Ovary (tissue), 3 donors: ENCODE measurements at regions not wholly inside any gene's neighbourhood (a gene's known extent, or its start where the extent isn't known, plus 50 kb on each side); places are given as distances from the start of the nearest gene placed in this dataset.

Experiments
- CTCF ChIP-seq, 3 donors: fragments of 450-650 bp in 2 of 3; fragments of 200-600 bp in 1 of 3; IDR thresholded peaks; one replicate each; pipeline versions ENCODE4 v1.5.1 to v1.8.0; 2016 to 2022; ENCODE audit warnings: antibody characterized with exemption in 3 of 3, mild to moderate bottlenecking in 1 of 3
- EP300 ChIP-seq: sonication (generic); formaldehyde crosslinking; IDR thresholded peaks from one replicate; pipeline ENCODE4 v1.6.1; 2017; ENCODE audit warnings: antibody characterized with exemption
- POLR2A ChIP-seq: fragments of 450-650 bp; IDR thresholded peaks from one replicate; pipeline ENCODE4 v1.6.1; 2017; ENCODE audit warnings: antibody characterized with exemption, mild to moderate bottlenecking, moderate library complexity
- donor health status: DM: no; HTN: no; CAD: no.

- no peak for TF ChIP-seq CTCF (IDR thresholded peaks at IDR 0.05)
- TF ChIP-seq EP300: no peak
- no peak for TF ChIP-seq POLR2A
These were observed 594.2 kb downstream of the METTL15 start for GRCh38 chr11:28702450-28702790.
